Stimulated activated CD4-positive, alpha-beta T cell treated with anti-CD3 and anti-CD28 coated beads, Interleukin-2, amount 100 ng/mL, for 48 hours (primary cell): ENCODE measurements at regions not wholly inside any gene's neighbourhood (a gene's known extent, or its start where the extent isn't known, plus 50 kb on each side); places are given as distances from the start of the nearest gene placed in this dataset.

Experiments used
- DNase-seq, 2 donors: peaks; one replicate each; pipeline ENCODE4 v3.0.0-alpha.2; 2020

DNA sequence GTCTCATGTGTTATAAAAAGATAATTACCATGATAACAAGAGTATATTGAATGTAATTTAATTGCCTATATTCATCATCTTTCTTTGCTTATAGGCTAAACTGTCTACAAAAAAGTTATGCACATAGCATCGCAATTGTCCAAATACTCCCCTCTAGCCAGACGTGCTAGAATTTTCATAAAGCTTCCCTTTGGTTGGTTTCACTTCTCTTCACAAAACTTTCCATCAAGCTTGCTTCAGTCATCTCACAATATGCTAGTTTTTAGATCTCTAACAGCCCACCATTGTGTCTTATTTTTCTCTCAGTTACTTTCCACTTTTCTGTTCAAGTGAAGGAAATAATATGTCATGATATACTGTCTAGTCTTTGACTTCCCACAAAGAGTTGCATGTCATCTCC is 448.3 kb upstream of the SPANXN1 start:
- DNase-seq, result no peak

DNA sequence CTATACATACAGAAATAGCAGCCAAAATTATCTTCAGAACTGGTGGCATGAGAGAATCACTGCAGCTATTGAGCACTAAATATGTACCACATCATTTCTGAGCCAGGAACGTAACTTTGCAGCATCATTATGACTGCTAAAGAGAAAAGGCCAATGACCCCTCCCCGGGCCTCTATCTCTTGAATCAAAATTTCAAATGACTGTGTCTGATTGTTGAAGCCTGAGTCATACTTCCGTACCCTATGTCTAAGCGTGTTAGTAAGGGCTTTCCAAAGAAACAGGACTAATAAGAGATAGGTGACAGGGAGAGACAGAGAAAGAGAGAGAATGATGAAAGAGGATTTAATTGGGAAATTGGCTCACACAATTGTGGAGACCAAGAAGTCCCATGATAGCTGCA is 445.5 kb upstream of the SPANXN1 start:
- DNase-seq, result no peak

GRCh38 chrX:144809025-144809424 is 438.3 kb upstream of the SPANXN1 start:
- no peak for DNase-seq

GRCh38 chrX:144810539-144810938 is 436.8 kb upstream of the SPANXN1 start:
- DNase-seq, result no peak

DNA sequence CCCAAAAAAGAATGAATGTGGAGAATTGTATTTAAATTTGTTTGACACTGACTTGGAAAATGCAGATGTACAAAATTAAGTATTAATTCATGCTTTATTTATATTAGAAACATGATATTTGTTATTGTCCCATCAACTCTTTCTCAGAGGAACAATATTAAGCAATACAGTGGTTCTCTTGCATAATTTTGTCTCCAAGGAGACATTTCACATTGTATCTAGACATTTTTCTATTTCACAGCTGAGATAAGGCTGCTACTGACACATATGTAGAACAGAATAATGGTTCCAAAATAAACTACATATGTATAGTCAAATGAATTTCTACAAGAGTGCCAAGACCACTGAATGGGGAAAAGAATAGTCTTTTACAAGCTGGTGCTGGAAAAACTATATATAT is 427.9 kb upstream of the SPANXN1 start:
- no peak for DNase-seq

DNA sequence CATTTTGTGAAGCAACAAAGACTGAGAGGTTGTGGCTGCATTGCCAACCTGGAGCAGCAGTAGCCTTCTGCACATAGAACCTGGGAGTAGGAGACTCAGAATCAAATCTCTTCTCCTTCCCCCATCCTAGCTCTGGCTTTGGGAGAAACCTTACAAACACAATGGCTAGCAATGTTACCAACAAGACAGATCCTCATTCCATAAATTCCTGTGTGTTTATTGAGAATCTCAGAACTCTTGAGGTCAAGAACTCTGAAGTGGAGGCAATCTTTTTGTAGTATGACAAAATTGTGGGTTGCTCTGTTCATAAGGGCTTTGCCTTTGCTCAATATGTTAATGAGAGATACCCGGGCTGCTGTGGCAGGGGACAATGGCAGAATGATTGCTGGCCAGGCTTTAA is 406.7 kb upstream of the SPANXN1 start:
- no peak for DNase-seq

DNA sequence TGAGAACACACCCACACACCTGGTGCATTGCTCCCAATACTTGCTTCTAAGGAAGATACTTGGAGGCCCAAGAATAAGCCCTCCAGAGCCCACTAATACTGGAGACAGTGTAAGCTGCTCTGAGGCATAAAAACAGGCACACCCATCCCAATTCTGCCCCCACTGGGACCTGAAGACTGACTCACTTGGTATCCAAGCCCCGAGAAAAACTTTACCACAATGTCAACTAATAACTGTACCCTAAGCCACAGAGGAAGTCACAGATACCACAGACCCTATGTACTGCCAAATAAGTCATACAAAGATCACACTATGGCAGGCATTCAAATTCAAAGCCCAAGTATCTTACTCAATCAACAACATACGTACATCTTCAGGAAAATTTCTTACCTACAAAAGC is 398.2 kb upstream of the SPANXN1 start:
- no peak for DNase-seq

DNA sequence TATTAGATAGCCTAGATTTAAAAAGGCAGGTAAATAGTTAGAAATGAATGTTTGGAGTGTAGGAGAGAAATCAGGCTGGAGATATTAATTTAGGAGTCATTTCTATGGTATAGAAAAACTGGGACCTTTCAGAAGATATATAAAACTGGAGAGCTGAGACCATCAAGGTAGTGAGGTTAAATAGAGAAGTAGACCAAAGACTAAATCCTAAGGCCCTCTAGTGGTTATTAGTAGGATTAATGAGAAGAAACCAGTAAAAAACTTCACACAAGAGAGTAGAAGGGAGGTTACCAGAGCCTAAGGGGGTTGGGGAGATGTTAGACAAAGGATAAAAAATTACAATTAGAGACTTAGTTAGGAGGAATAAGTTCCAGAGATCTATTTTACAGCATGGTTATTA is 351.0 kb upstream of the SPANXN1 start:
- no peak for DNase-seq

DNA sequence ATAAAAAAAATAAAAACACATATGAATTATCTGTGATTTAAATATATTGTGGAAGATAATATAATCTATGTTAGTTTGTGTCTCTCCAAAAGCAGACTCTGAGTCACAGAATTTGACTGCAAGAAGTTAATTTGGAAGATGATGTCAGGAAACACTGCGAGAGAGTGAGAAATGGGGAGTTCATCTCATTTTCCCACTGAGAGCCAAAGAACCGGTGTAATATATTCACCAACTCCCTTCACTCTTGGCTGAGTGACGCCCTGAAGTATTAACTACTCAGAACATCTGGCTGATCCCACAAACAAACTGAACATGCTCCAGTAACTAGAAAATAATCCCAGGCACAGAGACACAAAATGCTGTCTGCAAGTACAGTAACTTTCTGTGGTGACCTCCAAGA is 345.8 kb upstream of the SPANXN1 start:
- DNase-seq, result no peak

GRCh38 chrX:144916785-144917184 is 330.5 kb upstream of the SPANXN1 start:
- DNase-seq, result no peak

GRCh38 chrX:144918936-144919335 is 328.4 kb upstream of the SPANXN1 start:
- no peak for DNase-seq

- DNase-seq, result no peak
Measured at GRCh38 chrX:144946666-144947065, 300.6 kb upstream of the SPANXN1 start.
